KMS-11 (cell line): ENCODE measurements at regions not wholly inside any gene's neighbourhood (a gene's known extent, or its start where the extent isn't known, plus 50 kb on each side); places are given as distances from the start of the nearest gene placed in this dataset.

ENCODE experiments used
- H2AFZ ChIP-seq: fragments of 200-600 bp; sonication (generic); 2 replicates; pipeline ENCODE4 v1.6.1; 2016; ENCODE audit warnings: antibody characterized with exemption, mixed run types, low read depth
- H3K27ac ChIP-seq: fragments of 200-600 bp; sonication (generic); 2 replicates; pipeline ENCODE4 v1.6.1; 2016; ENCODE audit warnings: mild to moderate bottlenecking, mixed run types
- H3K27me3 ChIP-seq: fragments of 200-600 bp; sonication (generic); 2 replicates; pipeline ENCODE4 v1.6.1; 2017; ENCODE audit warnings: mild to moderate bottlenecking, low read depth, mixed run types, moderate library complexity; ENCODE audit not compliant: insufficient read depth
- H3K36me3 ChIP-seq: fragments of 200-600 bp; sonication (generic); 2 replicates; pipeline ENCODE4 v1.6.1; 2017; ENCODE audit warnings: mild to moderate bottlenecking, mixed run types; ENCODE audit not compliant: insufficient read depth
- H3K4me1 ChIP-seq: fragments of 200-600 bp; sonication (generic); 2 replicates; pipeline ENCODE4 v1.6.1; 2016; ENCODE audit warnings: mild to moderate bottlenecking, low read depth, mixed run types; ENCODE audit not compliant: poor library complexity, severe bottlenecking
- H3K4me2 ChIP-seq: fragments of 200-600 bp; sonication (generic); 2 replicates; pipeline ENCODE4 v1.7.0; 2016; ENCODE audit warnings: mild to moderate bottlenecking, mixed run types
- H3K4me3 ChIP-seq: fragments of 200-600 bp; sonication (generic); IDR thresholded peaks from 2 replicates; pipeline ENCODE4 v1.6.1; 2017; ENCODE audit warnings: low read depth, low read length, mixed read lengths; ENCODE audit not compliant: insufficient read depth
- H3K79me2 ChIP-seq: fragments of 200-600 bp; sonication (generic); 2 replicates; pipeline ENCODE4 v1.6.1; 2016; ENCODE audit warnings: low read depth, mixed run types; ENCODE audit not compliant: insufficient read depth
- H3K9ac ChIP-seq: fragments of 200-600 bp; sonication (generic); 2 replicates; pipeline ENCODE4 v1.6.1; 2016; ENCODE audit warnings: mild to moderate bottlenecking, mixed run types
- H4K20me1 ChIP-seq: fragments of 200-600 bp; sonication (generic); 2 replicates; pipeline ENCODE4 v1.6.1; 2016; ENCODE audit warnings: mild to moderate bottlenecking, mixed run types; ENCODE audit not compliant: insufficient read depth
- CTCF ChIP-seq: fragments of 200-600 bp; sonication (generic); conservative IDR thresholded peaks from 2 replicates; pipeline ENCODE4 v1.6.1; 2017; ENCODE audit warnings: low read depth, mild to moderate bottlenecking, antibody characterized with exemption, low read length, moderate library complexity, mixed read lengths

- H3K79me2 ChIP-seq = no peaks in the 10 kb centered on the region
- no peak overlapping the region for H3K9ac ChIP-seq
- no peak for TF ChIP-seq CTCF
- no peaks in the 10 kb centered on the region for H3K4me1 ChIP-seq
- no peak overlapping the region for H3K4me3 ChIP-seq
- H2AFZ ChIP-seq = no peak overlapping the region
- H3K36me3 ChIP-seq = no peaks in the 10 kb centered on the region
- H4K20me1 ChIP-seq = no peaks in the 10 kb centered on the region
- H3K4me2 ChIP-seq = no peak overlapping the region
- no peaks in the 10 kb centered on the region for H3K27me3 ChIP-seq
- H3K27ac ChIP-seq = no peak overlapping the region
These were observed 140.4 kb upstream of the MMADHC start for GRCh38 chr2:149727927-149728326.

GRCh38 chr2:149725234-149725633 is 137.7 kb upstream of the MMADHC start:
- TF ChIP-seq CTCF = no peak
- peaks cover 4% of the 10 kb centered on the region for H3K4me1 ChIP-seq
- H4K20me1 ChIP-seq = no peaks in the 10 kb centered on the region
- H3K27me3 ChIP-seq = no peaks in the 10 kb centered on the region
- H2AFZ ChIP-seq = no peak overlapping the region
- no peaks in the 10 kb centered on the region for H3K36me3 ChIP-seq
- H3K4me3 ChIP-seq = no peak overlapping the region
- no peak overlapping the region for H3K9ac ChIP-seq
- no peaks in the 10 kb centered on the region for H3K79me2 ChIP-seq
- no peak overlapping the region for H3K4me2 ChIP-seq
- H3K27ac ChIP-seq = no peak overlapping the region

- Histone ChIP-seq H3K4me3 (no peak overlapping the region), H4K20me1 (no peaks in the 10 kb centered on the region), H3K9ac (no peak overlapping the region), H3K4me1 (peaks cover 15% of the 10 kb centered on the region), H3K4me2 (no peak overlapping the region), H2AFZ (no peak overlapping the region), H3K79me2 (no peaks in the 10 kb centered on the region), H3K27me3 (no peaks in the 10 kb centered on the region), H3K27ac (no peak overlapping the region), H3K36me3 (no peaks in the 10 kb centered on the region)
- TF ChIP-seq CTCF = no peak
These were observed 136.5 kb upstream of the MMADHC start for GRCh38 chr2:149724091-149724490.

- Histone ChIP-seq H3K79me2 (no peaks in the 10 kb centered on the region), H3K9ac (no peak overlapping the region), H3K4me2 (no peak overlapping the region), H2AFZ (no peak overlapping the region), H3K36me3 (no peaks in the 10 kb centered on the region), H3K27ac (no peak overlapping the region), H3K27me3 (no peaks in the 10 kb centered on the region), H4K20me1 (no peaks in the 10 kb centered on the region), H3K4me3 (no peak overlapping the region), H3K4me1 (peaks cover 15% of the 10 kb centered on the region)
- no peak for TF ChIP-seq CTCF
These were observed 133.0 kb upstream of the MMADHC start for GRCh38 chr2:149720615-149721014.
